ENCODE measurements at regions not wholly inside any gene's neighbourhood (a gene's known extent, or its start where the extent isn't known, plus 50 kb on each side); places are given as distances from the start of the nearest gene placed in this dataset.
"Not testable (repeated sequence)": the region's sequence is repeated elsewhere in the genome, so short reads cannot be mapped to it uniquely, and the experiment has no call there.

DNA sequence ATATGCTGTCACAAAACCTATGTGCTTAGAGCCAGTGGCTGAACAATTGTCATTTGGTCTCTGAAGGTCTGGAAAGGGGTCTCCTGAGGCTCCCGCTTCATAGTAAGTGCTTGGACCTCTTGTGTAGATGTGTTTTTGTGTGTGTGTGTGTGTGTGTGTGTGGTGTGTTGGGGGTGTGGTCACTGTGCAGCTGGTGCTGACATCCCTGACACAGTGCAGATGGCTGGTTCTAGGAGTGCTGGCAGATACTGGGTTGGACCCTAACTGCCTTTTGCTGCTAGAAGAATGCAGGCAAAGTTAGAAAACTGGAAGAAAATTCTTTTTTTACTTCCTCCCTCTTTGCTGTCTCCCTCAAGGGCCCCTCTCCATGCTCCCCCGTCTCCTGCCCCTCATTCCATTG lies 1872.6 kb downstream of the ARAP2 start:
- DNase-seq (ENCODE audit: low read depth) = no peak
- H3K4me3 ChIP-seq (ENCODE audit: low read depth, low read length) = no peak overlapping the region

DNA sequence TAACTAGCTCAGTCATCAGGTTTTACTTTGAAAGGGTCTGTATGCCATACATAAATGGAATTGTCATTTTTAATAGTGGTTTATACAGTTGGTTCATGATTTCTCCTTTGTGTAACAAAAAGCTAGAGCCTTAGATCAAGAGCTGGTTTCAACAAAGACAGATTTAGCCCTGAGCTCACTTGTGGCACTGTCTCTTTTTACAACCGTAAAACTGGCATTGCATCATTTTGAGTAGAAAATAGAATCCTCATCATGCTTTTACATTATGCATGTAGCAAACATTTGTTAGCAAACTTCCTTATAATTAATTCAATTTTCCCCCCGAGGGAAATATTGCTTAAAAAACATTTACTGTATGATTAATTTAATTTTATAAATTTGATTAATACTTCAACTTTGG lies 1871.5 kb downstream of the ARAP2 start:
- H3K4me3 ChIP-seq (ENCODE audit: low read depth, low read length) = no peak overlapping the region
- DNase-seq (ENCODE audit: low read depth) = no peak

DNA sequence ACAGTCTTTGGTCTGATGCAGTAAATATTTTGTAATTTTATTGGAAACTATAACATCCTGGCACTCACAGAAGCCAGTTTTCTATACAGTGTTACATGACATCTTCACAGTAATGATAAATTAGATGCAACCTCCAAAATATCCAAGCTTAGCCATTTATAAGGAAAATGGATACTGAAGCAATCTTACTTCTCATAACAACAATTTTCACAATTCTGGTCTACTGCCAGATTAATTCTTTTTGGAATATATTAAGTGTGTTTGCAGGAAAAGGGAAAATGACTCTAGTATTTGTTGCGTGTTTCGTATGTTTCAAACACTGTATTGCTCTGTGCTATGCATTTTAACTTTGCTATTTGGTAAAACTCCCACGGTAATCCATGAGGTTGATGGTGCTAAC lies 1870.9 kb downstream of the ARAP2 start:
- H3K4me3 ChIP-seq (ENCODE audit: low read depth, low read length) = no peak overlapping the region
- no peak for DNase-seq (ENCODE audit: low read depth)

DNA sequence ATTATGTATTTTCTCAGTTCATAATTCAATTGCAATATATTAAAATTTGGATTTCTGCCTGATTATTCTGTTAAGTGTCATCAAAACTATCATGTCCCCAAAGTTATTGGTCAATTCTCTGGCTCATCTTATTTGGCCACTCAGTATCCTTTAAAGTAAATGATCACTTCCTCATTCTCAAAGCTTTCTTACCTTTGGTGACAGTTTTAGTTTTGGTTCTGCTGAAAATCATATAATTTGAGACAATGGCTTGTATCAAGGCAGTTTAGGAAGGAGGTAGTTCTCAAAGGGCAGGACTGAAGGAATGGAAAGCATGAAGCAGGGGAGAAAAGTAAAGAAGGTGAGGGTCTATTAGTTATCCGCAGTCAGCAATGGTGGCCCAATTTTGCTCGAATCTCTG lies 1832.1 kb downstream of the ARAP2 start:
- H3K4me3 ChIP-seq (ENCODE audit: low read depth, low read length) = no peak overlapping the region
- DNase-seq (ENCODE audit: low read depth) = no peak

DNA sequence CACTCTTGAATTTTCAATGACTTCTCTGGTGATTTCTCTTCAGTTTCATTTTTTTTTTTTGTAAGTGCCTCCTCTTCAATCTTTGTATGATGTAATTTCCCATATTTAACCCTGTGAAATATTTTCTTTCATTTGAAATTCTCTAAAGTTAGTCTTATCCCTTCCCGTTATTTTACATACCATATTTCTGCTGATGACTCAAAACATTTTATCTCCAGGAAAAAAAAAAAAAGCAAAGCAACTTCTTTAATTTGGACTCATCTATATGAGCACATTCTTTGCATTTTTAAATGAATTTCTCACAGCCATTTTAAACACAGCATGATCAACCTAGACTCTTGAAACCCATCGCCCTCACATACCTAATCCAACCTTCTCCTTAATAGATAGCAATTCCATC lies 1831.4 kb downstream of the ARAP2 start:
- H3K4me3 ChIP-seq (ENCODE audit: low read depth, low read length) = no peak overlapping the region
- no peak for DNase-seq (ENCODE audit: low read depth)

DNA sequence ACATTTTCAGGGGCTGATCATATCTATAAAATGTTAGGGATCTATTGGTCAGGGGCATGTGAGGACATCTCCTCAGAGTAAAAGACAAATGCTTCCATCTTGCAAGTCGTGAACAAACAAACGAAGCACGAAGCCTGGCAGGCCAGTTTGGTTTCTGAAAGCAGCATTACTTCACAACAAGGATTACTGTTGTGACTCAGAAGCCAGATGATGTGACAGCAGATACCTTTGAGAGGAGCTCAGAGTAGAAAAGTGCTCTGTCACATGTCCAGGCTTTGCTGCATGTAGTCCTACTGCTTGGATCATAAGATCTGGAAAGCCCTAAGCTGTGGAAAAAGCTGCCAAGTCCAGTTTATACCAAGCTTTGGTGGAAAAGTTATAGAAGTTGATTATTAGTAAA lies 1827.2 kb downstream of the ARAP2 start:
- DNase-seq (ENCODE audit: low read depth) = no peak
- H3K4me3 ChIP-seq (ENCODE audit: low read depth, low read length) = no peak overlapping the region

DNA sequence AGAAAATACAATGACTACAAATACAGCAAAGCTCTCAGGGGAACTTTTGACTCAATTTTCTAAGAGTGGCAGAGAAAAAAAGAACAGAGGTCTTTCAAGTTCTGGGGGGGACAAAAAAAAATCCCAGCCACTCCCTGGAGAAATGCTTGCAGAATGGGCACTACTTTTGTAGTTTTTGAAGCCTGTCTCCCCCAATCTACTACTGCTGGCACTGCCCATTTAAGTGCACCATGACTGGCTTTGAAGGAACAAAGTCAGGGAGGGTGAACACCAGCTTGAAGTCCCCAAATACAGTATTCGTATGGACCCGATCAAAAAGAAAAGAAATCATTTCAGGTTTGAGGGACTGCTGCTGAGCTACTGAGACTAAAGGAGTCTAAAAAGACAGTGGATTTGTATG lies 1824.4 kb downstream of the ARAP2 start:
- DNase-seq (ENCODE audit: low read depth) = no peak
- H3K4me3 ChIP-seq (ENCODE audit: low read depth, low read length) = no peak overlapping the region

DNA sequence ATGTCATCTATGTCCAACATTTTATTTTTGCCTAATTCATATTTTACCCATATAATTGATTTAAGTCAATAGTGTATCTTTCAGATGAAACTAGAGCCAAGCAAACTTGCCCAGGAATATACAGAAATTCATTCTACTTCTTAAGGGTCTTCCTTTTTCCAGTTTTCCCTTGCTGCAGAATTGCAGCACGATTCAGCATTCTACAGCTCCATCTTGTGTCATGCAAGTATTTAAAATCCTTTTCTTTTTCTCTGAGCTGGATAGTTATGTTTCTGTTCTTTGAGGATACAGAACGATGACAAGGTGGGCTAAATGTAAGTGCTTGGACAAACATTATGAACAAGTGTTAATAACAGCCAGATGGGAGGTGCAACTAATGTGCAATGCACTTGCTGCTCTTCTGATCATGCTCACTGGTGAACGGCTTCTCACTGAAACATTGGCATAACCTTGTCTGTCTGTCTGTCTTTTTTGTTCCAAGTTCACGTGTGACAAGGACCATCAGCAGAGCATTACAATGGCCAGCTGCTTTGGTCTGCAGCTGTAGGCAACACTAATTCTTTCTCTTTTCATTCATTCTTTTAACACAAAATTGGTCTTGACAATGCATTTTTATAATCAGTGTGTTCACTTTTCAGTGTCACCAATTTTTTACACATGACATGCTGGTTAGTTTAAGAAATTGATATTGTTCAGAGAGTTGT lies 1821.7 kb downstream of the ARAP2 start:
- DNase-seq (ENCODE audit: low read depth) = peak; percentile 8
- H3K4me3 ChIP-seq (ENCODE audit: low read depth, low read length) = no peak overlapping the region

DNA sequence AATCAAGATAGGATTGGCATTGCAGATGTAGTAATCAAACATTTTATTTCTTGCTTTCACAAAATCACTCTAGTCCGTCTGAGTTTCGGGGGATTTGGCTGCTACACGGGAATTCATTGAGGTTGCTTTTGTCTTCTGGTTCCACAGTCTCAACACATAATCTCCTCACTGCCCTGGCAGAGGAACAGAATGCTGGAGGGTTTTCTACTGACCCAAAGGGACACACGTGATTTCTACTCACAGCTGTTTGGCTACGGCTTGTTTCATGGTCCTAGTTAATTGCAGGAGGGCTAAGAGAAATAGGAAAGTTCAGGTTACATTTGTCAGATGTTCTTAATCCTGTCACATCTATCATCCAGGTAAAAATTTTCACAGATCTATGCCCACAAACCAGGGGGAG lies 1811.6 kb downstream of the ARAP2 start:
- H3K4me3 ChIP-seq (ENCODE audit: low read depth, low read length) = no peak overlapping the region
- DNase-seq (ENCODE audit: low read depth) = no peak

DNA sequence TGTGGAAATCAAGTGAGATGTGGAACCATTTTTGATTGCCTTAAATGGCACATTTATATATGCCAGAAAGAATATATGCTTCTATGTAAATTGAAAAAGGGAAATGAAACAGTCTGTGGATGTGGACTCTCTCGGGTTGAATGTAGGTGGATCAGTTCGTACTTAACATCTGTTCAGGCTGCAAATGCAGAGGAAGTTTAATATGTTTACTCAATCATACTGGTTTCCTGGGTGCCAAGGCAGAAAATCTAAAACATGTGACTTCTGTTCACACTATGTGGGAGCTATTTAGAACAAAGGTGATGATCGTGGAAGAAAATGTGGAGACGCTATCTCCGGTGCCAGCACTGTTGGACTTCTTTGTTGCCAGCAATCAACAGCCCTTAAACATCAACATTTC lies 1809.9 kb downstream of the ARAP2 start:
- not testable (repeated sequence) for H3K4me3 ChIP-seq (ENCODE audit: low read depth, low read length); DNase-seq (ENCODE audit: low read depth)

DNA sequence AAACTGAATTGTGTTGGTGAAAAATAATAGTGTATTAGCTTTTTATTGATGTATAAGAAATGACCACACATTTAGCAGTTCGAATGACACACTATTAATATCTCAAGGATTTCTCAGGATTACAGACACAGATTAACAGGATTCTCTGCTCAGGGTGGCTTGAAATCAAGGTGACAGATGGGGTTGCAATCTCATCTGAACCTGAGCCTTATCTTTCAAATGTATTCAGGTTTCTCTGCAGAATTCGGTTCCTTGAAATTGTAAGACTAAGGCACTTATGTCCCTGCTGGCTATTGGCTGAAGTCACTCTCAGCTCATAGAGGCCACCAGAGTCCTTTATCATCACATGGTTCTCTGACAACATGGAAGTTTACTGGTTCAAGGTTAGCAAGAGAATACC lies 1780.1 kb downstream of the ARAP2 start:
- H3K4me3 ChIP-seq (ENCODE audit: low read depth, low read length) = no peak overlapping the region
- no peak for DNase-seq (ENCODE audit: low read depth)

DNA sequence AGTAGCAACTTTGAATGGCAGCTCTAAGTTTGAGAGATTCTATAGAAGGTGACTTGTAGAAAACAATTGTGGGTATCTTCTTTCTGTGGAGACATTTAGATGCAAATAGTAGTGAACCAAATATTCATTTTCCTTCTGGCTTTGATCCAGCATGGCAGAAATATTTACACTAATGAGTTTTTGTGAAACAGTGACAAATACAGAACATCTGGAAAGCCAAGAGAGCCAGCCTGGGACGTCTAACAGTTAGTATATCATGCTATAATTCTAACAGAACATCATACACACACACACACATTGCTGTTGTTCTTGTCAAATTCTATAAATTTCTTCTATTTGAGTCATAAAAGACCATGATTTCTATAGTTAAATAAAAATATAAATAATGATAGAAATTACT lies 1777.9 kb downstream of the ARAP2 start:
- H3K4me3 ChIP-seq (ENCODE audit: low read depth, low read length) = no peak overlapping the region
- DNase-seq (ENCODE audit: low read depth) = no peak

DNA sequence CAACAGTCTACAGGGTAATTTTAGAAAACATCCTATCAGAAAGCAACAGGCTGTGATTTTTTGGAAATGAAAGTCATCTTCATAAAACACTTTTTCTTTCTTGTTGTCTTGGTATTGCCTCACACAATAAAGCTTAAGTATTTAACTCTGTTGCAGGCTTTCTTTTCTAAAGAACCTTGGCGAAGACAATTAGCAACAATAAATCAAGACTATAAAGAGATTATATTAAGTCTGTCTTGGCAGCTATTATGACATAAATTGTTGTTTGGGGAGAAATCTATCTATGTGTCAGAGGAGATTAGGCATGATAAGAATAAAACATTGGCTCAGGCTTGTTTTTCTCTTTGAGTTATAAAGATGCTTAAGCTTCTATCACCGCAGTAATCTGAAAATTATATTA lies 1774.8 kb downstream of the ARAP2 start:
- DNase-seq (ENCODE audit: low read depth) = no peak
- H3K4me3 ChIP-seq (ENCODE audit: low read depth, low read length) = no peak overlapping the region

DNA sequence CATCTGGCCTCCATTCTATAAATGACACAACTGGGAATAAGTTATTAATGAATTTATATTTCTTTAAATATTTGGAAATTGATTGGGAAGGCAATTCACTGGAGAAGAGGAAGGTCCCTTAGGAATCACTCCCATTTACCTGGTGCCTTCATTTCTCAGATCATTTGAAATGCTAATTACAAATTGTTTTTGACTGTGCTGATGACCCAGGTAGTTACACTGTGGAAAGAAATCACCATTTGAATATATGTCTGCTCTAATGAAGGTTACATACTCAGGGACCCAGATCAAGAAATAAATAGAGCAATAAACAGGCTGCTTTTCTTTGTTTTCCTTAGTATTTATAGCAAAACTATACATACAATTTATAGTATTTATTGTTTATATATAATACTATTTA lies 1759.1 kb downstream of the ARAP2 start:
- no peak for DNase-seq (ENCODE audit: low read depth)
- H3K4me3 ChIP-seq (ENCODE audit: low read depth, low read length) = no peak overlapping the region

DNA sequence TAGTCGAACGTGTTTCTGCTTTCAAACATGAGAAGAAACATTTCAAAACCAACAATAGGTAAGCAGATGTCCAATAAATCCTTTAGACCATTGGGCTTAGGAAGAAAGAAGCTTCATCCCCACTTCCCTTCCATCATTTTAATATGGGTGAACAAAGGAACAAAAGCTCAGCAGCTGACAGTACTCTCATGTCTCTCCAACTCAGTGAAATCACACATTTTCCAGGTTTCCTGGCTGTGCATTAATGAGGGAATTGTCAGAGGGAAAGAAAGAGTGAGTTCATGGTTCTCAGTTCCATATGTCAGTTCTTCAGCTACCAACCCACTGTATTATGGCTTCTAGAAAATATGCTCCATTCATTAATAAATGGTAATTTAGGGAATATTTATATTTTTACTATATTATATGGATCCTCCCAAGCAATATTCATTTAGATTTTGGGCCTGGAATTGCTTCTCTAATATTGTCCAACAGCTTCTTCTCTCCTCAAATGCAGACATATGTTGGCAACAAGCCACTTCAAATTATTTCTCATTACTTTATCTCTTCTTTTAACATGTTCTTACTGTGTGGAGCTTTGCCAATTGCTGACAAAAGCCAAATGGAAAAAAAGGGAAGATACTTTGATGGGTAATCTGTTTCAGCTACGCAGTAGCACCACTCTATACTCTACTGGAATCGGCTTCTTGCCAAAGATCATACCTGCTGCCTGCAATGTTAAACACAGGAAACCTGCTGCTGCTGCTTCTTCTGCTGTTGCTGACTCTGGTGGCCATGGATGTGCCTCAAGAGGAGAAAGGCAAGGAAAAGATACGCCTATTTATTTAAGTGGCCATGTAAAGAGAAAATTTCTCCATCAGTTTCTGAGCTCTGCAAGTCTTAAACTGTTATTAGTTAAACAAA lies 1757.6 kb downstream of the ARAP2 start:
- DNase-seq (ENCODE audit: low read depth) = no peak
- no peak overlapping the region for H3K4me3 ChIP-seq (ENCODE audit: low read depth, low read length)

DNA sequence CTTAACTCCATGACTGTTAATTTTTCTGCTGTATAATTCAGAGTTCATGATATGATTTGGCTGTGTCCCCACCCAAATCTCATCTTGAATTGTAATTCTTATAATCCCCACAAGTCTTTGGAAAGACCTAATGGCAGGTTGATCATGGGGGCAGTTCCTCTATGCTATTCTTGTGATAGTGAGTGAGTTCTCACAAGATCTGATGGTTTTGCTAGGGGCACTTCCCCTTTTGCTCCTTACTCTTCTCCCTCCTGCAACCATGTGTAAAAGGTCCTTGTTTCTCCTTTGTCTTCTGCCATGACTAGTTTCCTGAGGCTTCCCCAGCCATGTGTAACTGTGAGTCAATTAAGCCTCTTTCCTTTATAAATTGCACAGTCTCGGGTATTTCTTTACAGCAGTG lies 1751.9 kb downstream of the ARAP2 start:
- no peak for DNase-seq (ENCODE audit: low read depth)
- no peak overlapping the region for H3K4me3 ChIP-seq (ENCODE audit: low read depth, low read length)

DNA sequence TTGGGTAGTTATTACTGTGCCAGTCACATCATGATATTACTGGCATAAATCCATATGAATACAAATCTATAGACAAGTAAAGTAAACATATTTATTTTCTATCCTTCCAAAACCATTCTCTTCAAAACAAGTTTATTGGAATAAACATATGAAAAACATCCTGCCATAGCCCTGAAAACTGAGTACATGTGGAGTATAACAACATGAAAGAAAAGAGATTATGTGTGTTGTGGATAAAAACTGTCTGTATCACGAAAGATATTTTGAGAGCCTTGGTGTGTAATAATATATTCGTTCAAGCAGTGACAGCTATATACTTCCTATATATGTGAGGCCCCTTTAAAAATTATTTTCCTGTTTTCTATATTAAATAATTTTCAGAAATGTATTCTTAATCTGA lies 1742.2 kb downstream of the ARAP2 start:
- no peak for DNase-seq (ENCODE audit: low read depth)
- no peak overlapping the region for H3K4me3 ChIP-seq (ENCODE audit: low read depth, low read length)

DNA sequence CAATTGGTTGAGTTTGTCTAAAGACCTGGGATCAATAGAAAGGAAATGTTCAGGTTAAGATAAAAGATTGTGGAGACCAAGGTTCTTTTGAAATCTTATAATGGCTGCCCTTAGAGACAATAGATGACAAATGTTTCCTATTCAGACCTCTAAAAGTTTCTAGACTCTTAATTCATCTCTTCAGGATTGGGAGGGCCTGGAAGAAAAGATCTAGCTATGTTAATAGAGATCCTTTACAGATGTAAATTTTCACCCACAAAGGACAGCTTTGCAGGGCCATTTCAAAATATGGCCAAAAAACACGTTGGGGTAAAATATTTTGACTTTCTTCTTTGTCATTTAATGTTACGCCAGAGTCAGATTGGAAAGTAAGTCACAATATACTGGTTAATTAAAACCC lies 1739.6 kb downstream of the ARAP2 start:
- not testable (repeated sequence) for H3K4me3 ChIP-seq (ENCODE audit: low read depth, low read length); DNase-seq (ENCODE audit: low read depth)

DNA sequence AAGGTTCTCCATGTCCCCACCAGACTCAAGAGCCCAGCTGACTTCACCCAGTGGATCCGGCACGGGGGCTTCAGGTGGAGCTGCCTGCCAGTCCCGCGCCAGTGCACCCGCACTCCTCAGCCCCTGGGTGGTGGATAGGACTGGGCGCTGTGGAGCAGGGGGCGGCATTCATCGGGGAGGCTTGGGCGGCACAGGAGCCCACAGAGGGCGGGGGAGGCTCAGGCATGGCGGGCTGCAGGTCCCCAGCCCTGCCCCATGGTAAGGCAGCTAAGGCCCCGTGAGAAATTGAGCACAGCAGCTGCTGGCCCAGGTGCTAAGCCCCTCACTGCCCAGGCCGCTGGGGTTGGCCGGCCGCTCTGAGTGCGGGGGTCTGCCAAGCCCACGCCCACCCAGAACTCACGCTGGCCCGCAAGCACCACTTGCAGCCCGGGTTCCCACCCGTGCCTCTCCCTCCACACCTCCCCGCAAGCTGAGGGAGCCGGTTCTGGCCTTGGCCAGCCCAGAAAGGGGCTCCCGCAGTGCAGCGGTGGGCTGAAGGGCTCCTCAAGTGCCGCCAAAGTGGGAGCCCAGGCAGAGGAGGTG lies 1737.7 kb downstream of the ARAP2 start:
- H3K4me3 ChIP-seq (ENCODE audit: low read depth, low read length) = not testable (repeated sequence)

DNA sequence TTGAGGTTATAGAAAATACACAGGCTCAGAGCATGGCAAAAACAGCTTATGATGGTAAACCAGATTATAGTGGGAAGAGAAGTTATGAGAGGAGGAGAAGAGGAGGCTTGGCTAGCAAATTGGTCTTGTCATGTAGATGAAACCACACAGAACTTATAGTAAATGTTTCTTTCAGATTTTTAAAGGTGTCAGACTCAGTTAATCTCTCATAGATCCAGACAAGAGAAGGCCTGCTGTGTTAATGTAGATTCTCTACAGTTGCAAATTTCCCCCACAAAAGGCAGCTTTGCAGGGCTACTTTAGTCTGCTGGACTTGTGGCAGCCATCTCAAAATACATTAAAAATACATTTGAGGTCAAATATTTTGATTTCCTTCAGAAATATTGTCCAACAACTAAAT lies 1731.7 kb downstream of the ARAP2 start:
- H3K4me3 ChIP-seq (ENCODE audit: low read depth, low read length) = no peak overlapping the region
- DNase-seq (ENCODE audit: low read depth) = no peak

More for the DNA sequence above, 1737.7 kb downstream of the ARAP2 start:
- DNase-seq (ENCODE audit: low read depth) = not testable (repeated sequence)

DNA sequence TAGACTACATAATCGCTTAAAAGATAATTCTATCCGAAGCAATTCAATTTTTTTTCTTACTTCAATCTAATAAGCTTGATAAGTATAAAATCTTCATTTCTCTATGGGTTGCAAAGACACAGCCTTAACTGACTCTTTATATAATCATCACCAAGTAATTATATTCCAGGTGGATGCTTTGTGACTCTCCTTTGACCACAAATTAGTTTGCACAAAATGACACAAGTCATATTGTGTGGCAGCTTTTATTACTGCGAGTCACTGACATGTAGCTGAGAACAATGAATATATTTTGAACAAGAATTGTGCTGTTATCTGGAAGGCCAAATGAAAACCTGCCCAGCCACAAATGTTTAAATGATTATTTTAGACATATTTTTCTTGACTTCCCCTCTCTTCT lies 1727.8 kb downstream of the ARAP2 start:
- no peak for DNase-seq (ENCODE audit: low read depth)

More for the DNA sequence above, 1727.8 kb downstream of the ARAP2 start:
- no peak overlapping the region for H3K4me3 ChIP-seq (ENCODE audit: low read depth, low read length)
